Transverse colon (tissue), 4 donors: ENCODE measurements at regions not wholly inside any gene's neighbourhood (a gene's known extent, or its start where the extent isn't known, plus 50 kb on each side); places are given as distances from the start of the nearest gene placed in this dataset.

ENCODE experiments used
- CTCF ChIP-seq, 5 experiments: fragments of 200-600 bp in 3 of 5; fragments of 450-650 bp in 2 of 5; sonication (generic) in 3 of 5; IDR thresholded peaks; 1 replicate in 2 of 5; 2 replicates in 3 of 5; pipeline ENCODE4 v1.5.1; 2016 to 2017; ENCODE audit warnings: antibody characterized with exemption in 5 of 5, inconsistent platforms in 3 of 5, mild to moderate bottlenecking in 2 of 5, moderate library complexity in 1 of 5
- EP300 ChIP-seq: sonication (generic); formaldehyde crosslinking; IDR thresholded peaks from one replicate; pipeline ENCODE4 v1.6.1; 2017; ENCODE audit warnings: antibody characterized with exemption, low read depth
- POLR2A ChIP-seq: fragments of 450-650 bp; IDR thresholded peaks from one replicate; pipeline ENCODE4 v1.6.1; 2016; ENCODE audit warnings: antibody characterized with exemption, mild to moderate bottlenecking, moderate library complexity
- POLR2AphosphoS5 ChIP-seq, 3 donors: sonication (generic); formaldehyde crosslinking; IDR thresholded peaks; one replicate each; pipeline ENCODE4 v1.6.1; 2016; ENCODE audit warnings: antibody characterized with exemption in 3 of 3

- TF ChIP-seq CTCF (IDR thresholded peaks at IDR 0.05) (no peak), POLR2AphosphoS5 (IDR thresholded peaks at IDR 0.05) (no peak), EP300 (no peak), POLR2A (no peak)
These were observed 142.7 kb upstream of the NALF2 start for GRCh38 chrX:69361311-69361845.
